SU-DHL-6 (cell line): ENCODE measurements at regions not wholly inside any gene's neighbourhood (a gene's known extent, or its start where the extent isn't known, plus 50 kb on each side); places are given as distances from the start of the nearest gene placed in this dataset.

Experiments
- CTCF ChIP-seq: fragments of 200-600 bp; sonication (generic); IDR thresholded peaks from one replicate; pipeline ENCODE4 v1.5.1; 2017; ENCODE audit warnings: antibody characterized with exemption, mild to moderate bottlenecking, low read length, moderate library complexity; ENCODE audit not compliant: insufficient read depth, poor library complexity, severe bottlenecking
- EZH2phosphoT487 ChIP-seq: fragments of 200-600 bp; sonication (generic), shearing (Covaris generic); conservative IDR thresholded peaks from 2 replicates; pipeline ENCODE4 v1.6.1; 2018; ENCODE audit warnings: mild to moderate bottlenecking, antibody characterized with exemption, low read length, moderate library complexity, mixed read lengths

GRCh38 chr4:32931475-32931874, 2211.3 kb downstream of the PCDH7 start:
- TF ChIP-seq CTCF, result no peak
- no peak for TF ChIP-seq EZH2phosphoT487
